Esophagus muscularis mucosa (tissue), 4 donors: ENCODE measurements at regions not wholly inside any gene's neighbourhood (a gene's known extent, or its start where the extent isn't known, plus 50 kb on each side); places are given as distances from the start of the nearest gene placed in this dataset.
"Not testable (repeated sequence)": the region's sequence is repeated elsewhere in the genome, so short reads cannot be mapped to it uniquely, and the experiment has no call there.

Experiments
- DNase-seq: peaks from one replicate; pipeline ENCODE4 v3.0.0-alpha.2; 2017; ENCODE audit errors: extremely low spot score
- H3K27ac ChIP-seq, 4 donors: fragments of 200-600 bp; sonication (generic); replicated peaks in 1 of 4; 1 replicate in 3 of 4; 2 replicates in 1 of 4; pipeline ENCODE4 v1.5.1; 2016 to 2019; ENCODE audit warnings: mild to moderate bottlenecking in 1 of 4
- H3K27me3 ChIP-seq, 4 donors: fragments of 200-600 bp; sonication (generic); one replicate each; pipeline versions ENCODE4 v1.5.1 to v1.6.0; 2016 to 2019
- H3K36me3 ChIP-seq, 4 donors: fragments of 200-600 bp; sonication (generic); one replicate each; pipeline ENCODE4 v1.5.1; 2016 to 2019
- H3K4me1 ChIP-seq, 4 donors: fragments of 200-600 bp; sonication (generic); one replicate each; pipeline ENCODE4 v1.5.1; 2016 to 2019
- H3K4me3 ChIP-seq, 4 donors: fragments of 200-600 bp; sonication (generic); 1 replicate in 2 of 4; 2 replicates in 2 of 4; pipeline ENCODE4 v1.5.1; 2016 to 2019; ENCODE audit warnings: mild to moderate bottlenecking in 4 of 4, moderate library complexity in 1 of 4
- H3K9me3 ChIP-seq, 4 donors: fragments of 200-600 bp; sonication (generic); 1 replicate in 3 of 4; 2 replicates in 1 of 4; pipeline ENCODE4 v1.5.1; 2016 to 2019
- EP300 ChIP-seq: sonication (generic); formaldehyde crosslinking; IDR thresholded peaks from one replicate; pipeline ENCODE4 v1.6.1; 2017; ENCODE audit warnings: antibody characterized with exemption
- POLR2A ChIP-seq: fragments of 450-650 bp; IDR thresholded peaks from one replicate; pipeline ENCODE4 v1.6.1; 2017; ENCODE audit warnings: antibody characterized with exemption, moderate library complexity, mild to moderate bottlenecking, low read depth
- POLR2AphosphoS5 ChIP-seq, 2 donors: sonication (generic); formaldehyde crosslinking; IDR thresholded peaks; one replicate each; pipeline ENCODE4 v1.6.1; 2017; ENCODE audit warnings: antibody characterized with exemption in 2 of 2
- WGBS: methylation state at CpG from one replicate; pipeline ENCODE4 v1.1.5; 2018; 5-methylcytosine and 5-hydroxymethylcytosine counted together
- intact Hi-C: fragments of 100-400 bp; cut with DNase I; formaldehyde crosslinking; loops from one replicate; pipeline ENCODE4 v1.15.1; 2023
- TF ChIP-seq, protein P1 (sequence below), 3 experiments: fragments of 200-600 bp in 2 of 3; fragments of 450-650 bp in 1 of 3; sonication (generic) in 2 of 3; IDR thresholded peaks; one replicate each; pipeline ENCODE4 v1.5.1; 2017 to 2019; ENCODE audit warnings: antibody characterized with exemption in 3 of 3, mild to moderate bottlenecking in 2 of 3, moderate library complexity in 1 of 3

DNA sequence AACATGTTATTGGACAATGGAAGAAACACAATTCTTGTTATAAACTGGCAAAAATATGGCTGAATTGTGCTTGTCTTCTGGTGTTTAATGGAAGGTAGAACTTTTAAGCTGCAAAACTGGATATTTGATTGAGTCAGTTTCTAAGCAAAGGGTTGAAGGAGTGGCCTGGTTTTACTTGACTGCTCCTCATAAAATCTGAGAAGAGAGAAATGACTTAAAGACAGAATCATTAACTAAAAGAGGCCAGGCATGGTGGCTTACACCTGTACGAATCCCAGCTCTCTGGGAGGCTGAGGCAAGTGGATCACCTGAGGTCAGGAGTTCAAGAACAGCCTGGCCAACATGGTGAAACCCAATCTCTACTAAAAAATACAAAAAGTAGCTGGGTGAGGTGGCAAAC is 770.7 kb downstream of the CDH11 start:
- Histone ChIP-seq H3K27me3 (no peaks in the 10 kb centered on the region), H3K4me1 (no peaks in the 10 kb centered on the region), H3K36me3 (no peaks in the 10 kb centered on the region), H3K9me3 (no peaks in the 10 kb centered on the region), H3K4me3 (no peak overlapping the region), H3K27ac (no peak overlapping the region)
- 89% methylated on average over 1 of the region's 1 CpG for WGBS
- intact Hi-C loops = no loop called here
- TF ChIP-seq EP300 (no peak), POLR2A (no peak), POLR2AphosphoS5 (IDR thresholded peaks at IDR 0.05) (no peak)
- TF ChIP-seq, protein P1, sequence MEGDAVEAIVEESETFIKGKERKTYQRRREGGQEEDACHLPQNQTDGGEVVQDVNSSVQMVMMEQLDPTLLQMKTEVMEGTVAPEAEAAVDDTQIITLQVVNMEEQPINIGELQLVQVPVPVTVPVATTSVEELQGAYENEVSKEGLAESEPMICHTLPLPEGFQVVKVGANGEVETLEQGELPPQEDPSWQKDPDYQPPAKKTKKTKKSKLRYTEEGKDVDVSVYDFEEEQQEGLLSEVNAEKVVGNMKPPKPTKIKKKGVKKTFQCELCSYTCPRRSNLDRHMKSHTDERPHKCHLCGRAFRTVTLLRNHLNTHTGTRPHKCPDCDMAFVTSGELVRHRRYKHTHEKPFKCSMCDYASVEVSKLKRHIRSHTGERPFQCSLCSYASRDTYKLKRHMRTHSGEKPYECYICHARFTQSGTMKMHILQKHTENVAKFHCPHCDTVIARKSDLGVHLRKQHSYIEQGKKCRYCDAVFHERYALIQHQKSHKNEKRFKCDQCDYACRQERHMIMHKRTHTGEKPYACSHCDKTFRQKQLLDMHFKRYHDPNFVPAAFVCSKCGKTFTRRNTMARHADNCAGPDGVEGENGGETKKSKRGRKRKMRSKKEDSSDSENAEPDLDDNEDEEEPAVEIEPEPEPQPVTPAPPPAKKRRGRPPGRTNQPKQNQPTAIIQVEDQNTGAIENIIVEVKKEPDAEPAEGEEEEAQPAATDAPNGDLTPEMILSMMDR (IDR thresholded peaks at IDR 0.05) = no peak
- DNase-seq = no peak

GRCh38 chr16:64346080-64346479 is 775.8 kb downstream of the CDH11 start:
- H3K27ac ChIP-seq = no peak overlapping the region
- TF ChIP-seq, protein P1 (IDR thresholded peaks at IDR 0.05) = no peak
- no peak for TF ChIP-seq POLR2A
- 100% methylated on average over 3 of the region's 4 CpGs for WGBS
- no peaks in the 10 kb centered on the region for H3K9me3 ChIP-seq
- no peaks in the 10 kb centered on the region for H3K4me1 ChIP-seq
- no peaks in the 10 kb centered on the region for H3K36me3 ChIP-seq
- intact Hi-C loops = no loop called here
- H3K27me3 ChIP-seq = no peaks in the 10 kb centered on the region
- DNase-seq = no peak
- no peak overlapping the region for H3K4me3 ChIP-seq

- no peak for TF ChIP-seq POLR2AphosphoS5 (IDR thresholded peaks at IDR 0.05)
- intact Hi-C loops = no loop called here
- no peak for DNase-seq
- Histone ChIP-seq H3K36me3 (no peaks in the 10 kb centered on the region), H3K4me3 (no peak overlapping the region), H3K27ac (no peak overlapping the region), H3K4me1 (no peaks in the 10 kb centered on the region), H3K27me3 (no peaks in the 10 kb centered on the region), H3K9me3 (no peaks in the 10 kb centered on the region)
- WGBS = 96% methylated on average over 5 of the region's 6 CpGs
Observed at GRCh38 chr16:64345142-64345541, 776.7 kb downstream of the CDH11 start.

- WGBS = 97% methylated on average over 32 of the region's 47 CpGs
- H3K27me3 ChIP-seq, DNase-seq, intact Hi-C loops, H3K36me3 ChIP-seq, H3K4me3 ChIP-seq, H3K4me1 ChIP-seq, H3K9me3 ChIP-seq, H3K27ac ChIP-seq: not testable (repeated sequence)
Observed at GRCh38 chr16:64343820-64344443, 777.9 kb downstream of the CDH11 start.

- Histone ChIP-seq H3K4me1 (no peaks in the 10 kb centered on the region), H3K9me3 (no peaks in the 10 kb centered on the region), H3K36me3 (no peaks in the 10 kb centered on the region), H3K27ac (no peak overlapping the region), H3K4me3 (no peak overlapping the region), H3K27me3 (no peaks in the 10 kb centered on the region)
- DNase-seq = no peak
- 93% methylated on average over 8 of the region's 8 CpGs for WGBS
- TF ChIP-seq, protein P1 (IDR thresholded peaks at IDR 0.05) = no peak
- TF ChIP-seq POLR2A = no peak
- TF ChIP-seq EP300 = no peak
- TF ChIP-seq POLR2AphosphoS5 (IDR thresholded peaks at IDR 0.05) = no peak
- intact Hi-C loops = no loop called here
Observed at GRCh38 chr16:64343061-64343819, 778.6 kb downstream of the CDH11 start.

DNA sequence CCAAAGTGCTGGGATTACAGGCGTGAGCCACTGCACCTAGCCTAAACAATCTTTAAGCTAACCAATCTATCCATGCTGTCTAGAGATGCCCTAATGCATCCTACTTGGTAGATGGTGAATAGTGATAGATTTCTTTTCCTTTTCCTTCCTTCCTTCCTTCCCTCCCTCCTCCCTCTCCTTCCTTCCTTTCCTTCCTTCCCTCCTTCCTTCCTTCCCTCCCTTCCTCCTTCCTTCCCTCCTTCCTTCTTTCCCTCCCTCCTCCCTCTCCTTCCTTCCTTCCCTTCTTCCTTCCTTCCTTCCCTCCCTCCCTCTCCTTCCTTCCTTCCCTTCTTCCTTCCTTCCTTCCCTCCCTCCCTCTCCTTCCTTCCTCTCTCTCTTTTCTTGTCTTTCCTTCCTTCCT is 780.5 kb downstream of the CDH11 start:
- H3K4me3 ChIP-seq, intact Hi-C loops, H3K36me3 ChIP-seq, H3K4me1 ChIP-seq, H3K9me3 ChIP-seq, H3K27ac ChIP-seq, H3K27me3 ChIP-seq, DNase-seq: not testable (repeated sequence)
- WGBS = 94% methylated on average over 1 of the region's 1 CpG
